ENCODE measurements at regions not wholly inside any gene's neighbourhood (a gene's known extent, or its start where the extent isn't known, plus 50 kb on each side); places are given as distances from the start of the nearest gene placed in this dataset.

GRCh38 chr6:126091466-126091865 lies 105.1 kb downstream of the TRMT11 start:
- DNase-seq (ENCODE audit: low read depth) = no peak

DNA sequence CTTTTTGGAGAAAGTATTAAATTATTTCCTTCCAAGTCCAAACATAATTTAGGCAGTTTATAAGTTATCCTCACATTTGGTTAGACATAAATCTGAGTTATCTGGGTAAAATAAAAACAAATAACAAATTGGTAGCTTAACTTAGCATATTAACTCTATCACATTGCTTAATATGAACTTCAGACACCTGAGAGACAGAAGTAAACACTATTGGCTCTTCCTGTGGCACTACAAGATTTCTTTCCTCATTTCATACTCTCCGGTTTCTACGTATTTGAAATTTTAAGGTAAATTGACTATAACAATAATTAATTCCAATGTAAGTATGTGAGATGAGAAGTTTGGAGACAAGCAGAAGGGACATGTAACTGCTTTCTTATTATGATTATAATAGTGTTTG lies 106.8 kb downstream of the TRMT11 start:
- DNase-seq (ENCODE audit: low read depth) = no peak

DNA sequence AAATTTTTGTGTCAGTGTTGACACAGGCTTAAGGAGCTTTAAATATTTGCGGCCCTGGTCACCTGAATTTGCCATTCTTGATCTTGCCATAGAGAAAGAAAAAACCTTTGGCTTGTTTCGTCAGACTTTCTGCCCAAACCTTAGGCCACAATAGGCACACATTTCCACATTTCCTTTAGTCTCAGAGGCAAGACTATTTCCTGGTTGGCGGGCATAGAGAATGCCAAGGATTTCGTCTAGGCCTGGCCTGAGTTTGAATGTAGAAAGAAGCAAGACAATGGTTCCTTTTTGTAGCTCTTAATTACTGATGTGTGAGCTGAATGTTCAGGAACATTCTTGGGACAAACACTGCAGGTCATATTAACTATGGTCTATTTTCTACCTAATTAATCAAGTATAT lies 108.1 kb downstream of the TRMT11 start:
- DNase-seq (ENCODE audit: low read depth) = no peak

DNA sequence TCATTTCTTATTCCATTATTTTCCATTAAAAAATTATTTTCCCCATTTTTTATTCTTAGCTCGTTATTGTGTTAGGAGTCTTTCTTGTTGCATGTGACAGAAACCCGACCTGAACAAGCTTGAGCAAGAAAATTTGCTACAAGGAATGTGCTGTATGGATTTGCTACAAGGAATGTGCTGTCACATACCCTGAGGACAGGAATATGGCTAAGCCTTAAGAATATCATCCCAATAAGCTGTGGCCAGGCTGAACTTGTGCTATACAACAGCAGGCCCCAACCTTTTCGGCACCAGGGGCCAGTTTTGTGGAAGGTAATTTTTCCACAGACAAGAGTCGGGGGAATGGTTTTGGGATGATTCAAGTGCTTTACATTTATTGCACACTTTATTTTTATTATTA lies 114.0 kb downstream of the TRMT11 start:
- no peak for DNase-seq (ENCODE audit: low read depth)

DNA sequence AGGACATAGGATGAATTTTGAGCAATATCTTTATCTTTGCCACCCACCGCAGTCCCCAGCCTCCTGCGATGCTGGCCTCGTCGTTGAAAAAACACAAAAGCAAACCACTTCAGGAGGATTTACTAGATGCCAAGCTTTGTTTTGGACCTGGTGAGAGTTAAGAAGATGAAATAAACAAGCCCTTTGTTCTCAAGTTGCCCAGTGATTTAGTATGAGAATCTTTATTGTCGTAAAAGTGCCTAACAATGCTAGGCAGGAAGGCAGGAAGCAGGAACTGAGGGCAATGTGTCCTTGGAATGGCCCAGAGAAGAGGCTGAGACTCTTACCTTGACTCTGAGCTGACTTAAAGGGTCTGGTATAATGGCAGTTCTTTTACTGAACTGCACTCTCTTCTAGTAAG lies 116.0 kb downstream of the TRMT11 start:
- no peak for DNase-seq (ENCODE audit: low read depth)

DNA sequence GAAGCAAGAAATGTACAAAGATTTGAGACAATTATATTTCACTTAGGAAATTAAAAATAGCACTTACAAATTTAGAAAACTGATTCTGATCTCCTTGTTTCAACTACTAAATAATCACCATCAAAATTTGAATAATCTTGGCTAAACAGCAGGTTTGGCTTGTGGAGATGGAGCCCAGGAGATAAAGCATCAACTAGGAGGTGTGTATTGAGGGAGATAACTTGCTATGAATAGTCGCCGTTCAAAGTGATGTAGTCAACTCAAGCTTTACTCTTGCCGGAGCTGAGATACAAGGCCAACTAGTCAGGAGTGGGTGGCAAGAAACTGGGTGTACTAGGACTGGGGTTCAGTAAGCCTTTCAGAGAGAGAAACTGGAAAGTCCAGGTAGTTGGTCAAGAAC lies 117.7 kb downstream of the TRMT11 start:
- no peak for DNase-seq (ENCODE audit: low read depth)

DNA sequence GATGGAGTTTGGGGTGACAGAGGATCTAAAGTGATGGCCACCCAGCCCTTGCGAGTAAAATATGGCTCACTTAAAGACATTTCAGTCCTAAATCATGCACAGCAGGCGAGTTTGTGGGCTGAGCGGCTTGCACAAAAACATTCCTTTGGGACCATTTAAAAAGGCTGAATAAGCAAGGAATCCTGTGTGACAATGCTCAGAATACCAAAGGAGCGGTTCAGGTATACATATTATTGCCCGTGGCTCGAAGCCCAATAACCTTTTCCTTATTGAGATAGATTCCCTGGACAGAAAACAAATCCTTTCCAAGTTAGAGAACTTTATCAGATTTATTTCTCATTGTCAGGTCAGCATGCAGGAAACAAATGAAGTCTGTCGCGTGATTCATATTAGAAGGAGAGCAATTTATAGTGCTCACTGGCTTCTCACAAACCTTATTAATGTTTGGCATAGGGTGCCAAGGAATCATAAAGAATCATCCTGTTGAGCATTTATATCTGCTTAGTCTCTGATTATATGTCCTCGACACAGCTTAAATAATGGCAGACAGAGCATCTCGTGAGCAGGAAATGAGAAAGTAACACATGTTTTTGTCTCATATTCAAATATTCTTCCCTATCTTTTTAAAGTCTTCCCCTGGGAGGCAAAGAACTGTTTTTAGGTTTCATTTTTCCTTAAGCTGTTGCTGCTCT lies 121.3 kb downstream of the TRMT11 start:
- peak; percentile 6 for DNase-seq (ENCODE audit: low read depth)

DNA sequence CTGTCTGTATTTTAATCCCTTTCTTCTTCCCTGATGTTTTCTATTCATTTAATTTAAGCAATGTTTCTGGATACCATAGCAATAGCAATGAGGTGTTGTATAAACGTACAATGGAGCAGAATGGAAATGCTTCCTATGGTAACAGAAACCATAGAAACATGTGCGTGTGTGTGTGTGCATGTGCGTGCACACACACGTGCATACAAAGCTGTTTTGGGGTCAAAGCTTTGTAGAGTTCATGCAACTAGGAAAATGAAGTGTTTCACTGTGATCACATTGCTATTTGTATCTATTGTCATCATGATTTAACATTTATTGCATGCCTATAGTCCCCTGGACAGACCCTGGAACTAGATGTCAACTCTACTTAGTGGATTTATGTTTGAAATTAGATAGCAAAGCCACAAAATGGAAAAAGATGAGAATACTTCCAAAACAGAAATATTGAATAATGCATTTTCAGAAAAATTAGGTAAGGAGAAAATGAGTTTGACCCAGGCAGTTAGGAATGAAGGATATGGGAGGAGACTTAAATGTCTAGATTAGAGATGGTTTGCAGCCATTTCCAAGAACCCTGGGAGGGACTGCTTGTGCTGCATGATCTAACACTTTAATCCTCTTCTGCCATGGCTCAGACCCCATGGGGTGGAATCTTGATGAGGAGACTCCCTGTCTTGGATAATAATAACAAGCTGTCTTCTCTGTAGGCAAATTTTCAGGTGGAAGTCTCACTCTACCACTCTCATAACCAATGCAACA lies 124.4 kb downstream of the TRMT11 start:
- DNase-seq (ENCODE audit: low read depth) = no peak

GRCh38 chr6:126111327-126111726 lies 125.0 kb downstream of the TRMT11 start:
- no peak for DNase-seq (ENCODE audit: low read depth)

DNA sequence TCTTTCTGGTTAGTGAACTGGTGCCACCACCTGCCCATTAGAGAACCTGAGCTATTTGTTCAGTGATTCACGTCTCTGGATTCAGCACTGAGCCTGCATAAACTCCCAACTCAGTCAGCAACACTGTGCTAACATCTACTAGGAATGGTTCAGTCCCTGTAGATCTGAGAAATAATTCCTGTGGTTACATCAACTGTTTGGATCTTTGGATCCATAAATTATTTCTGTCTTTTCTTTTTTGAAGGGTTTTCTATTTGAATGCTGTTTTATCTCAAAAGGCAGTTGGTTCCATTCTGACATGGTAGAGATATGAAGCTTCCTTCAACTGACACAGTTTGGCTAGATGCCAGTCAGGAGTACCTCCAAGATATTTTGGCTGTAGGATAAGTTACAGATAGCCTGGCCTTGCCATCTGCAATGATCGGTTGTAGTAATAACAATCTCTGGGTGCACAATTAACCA lies 125.9 kb downstream of the TRMT11 start:
- peak; percentile 48 for DNase-seq (ENCODE audit: low read depth)

GRCh38 chr6:126113261-126113660 lies 126.9 kb downstream of the TRMT11 start:
- DNase-seq (ENCODE audit: low read depth) = no peak

- DNase-seq (ENCODE audit: low read depth) = no peak
Measured at GRCh38 chr6:126117251-126117650, 130.9 kb downstream of the TRMT11 start.

DNA sequence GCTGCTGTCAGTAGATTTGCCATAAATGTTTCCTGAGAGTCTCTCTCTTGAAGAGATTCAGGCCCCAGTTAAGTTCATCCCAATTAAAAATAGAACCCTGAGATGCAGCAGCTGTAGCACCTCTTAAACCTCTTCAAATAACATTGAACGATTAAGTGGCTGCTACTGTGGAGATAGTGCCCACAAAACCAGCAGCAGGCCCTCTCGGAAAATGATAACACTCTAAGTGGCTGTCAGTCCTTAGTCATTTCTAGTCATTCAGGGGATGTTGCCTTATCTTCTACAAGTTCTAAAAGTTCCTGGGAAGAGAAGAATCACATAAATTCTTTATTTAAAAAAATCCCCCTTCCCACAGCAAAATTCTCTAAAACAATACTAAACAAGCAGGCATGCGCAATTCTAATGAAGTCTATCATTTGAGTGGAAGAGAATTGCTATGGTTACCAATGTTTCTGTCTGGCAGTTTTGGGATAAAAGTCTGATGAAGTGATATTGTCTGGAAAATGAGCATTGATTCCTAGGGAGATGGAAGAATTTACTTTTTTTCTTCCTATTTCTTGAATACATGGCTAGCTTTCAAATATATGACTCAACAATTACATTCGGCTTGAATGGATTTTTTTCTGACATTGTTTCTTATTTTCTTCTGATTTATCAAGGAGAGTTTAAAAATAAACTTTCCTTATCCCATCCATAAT lies 131.9 kb downstream of the TRMT11 start:
- DNase-seq (ENCODE audit: low read depth) = peak; percentile 76

GRCh38 chr6:126118936-126119335 lies 132.6 kb downstream of the TRMT11 start:
- no peak for DNase-seq (ENCODE audit: low read depth)

- no peak for DNase-seq (ENCODE audit: low read depth)
Measured at GRCh38 chr6:126123226-126123625, 136.9 kb downstream of the TRMT11 start.

DNA sequence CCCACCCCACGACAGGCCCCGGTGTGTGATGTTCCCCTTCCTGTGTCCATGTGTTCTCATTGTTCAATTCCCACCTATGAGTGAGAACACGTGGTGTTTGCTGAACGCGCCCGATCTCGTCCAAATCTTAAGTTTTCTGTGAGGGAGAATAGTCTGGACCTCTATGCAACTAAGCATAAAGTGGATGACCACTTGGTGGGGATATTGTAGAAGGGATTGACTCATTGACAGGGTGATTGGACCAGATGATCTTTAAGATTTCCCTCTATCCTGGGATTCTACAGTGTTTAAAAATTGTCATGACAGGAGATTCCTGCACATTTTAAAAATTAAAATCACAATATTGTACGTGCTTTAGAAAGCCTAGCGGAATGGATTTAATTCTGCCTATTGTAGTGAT lies 141.3 kb downstream of the TRMT11 start:
- DNase-seq (ENCODE audit: low read depth) = no peak

DNA sequence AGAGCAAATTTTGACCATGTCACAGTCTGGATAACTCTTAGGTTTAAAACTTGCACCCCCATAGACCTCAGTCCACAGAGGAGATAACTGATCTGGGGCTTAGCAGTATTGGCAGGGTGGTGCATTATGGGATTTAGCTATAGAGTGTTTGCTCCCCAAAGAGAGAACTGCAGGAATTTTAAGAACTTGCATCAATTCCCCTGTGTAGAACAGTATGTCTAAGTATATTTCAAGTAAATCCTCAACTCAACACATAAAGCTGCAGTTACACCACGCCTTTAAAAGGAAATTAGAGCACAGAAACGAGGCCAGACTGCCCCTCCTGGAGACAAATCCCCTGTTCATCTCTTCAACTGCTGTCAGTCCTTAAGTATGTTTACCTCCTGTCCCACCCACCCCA lies 144.9 kb downstream of the TRMT11 start:
- DNase-seq (ENCODE audit: low read depth) = no peak

DNA sequence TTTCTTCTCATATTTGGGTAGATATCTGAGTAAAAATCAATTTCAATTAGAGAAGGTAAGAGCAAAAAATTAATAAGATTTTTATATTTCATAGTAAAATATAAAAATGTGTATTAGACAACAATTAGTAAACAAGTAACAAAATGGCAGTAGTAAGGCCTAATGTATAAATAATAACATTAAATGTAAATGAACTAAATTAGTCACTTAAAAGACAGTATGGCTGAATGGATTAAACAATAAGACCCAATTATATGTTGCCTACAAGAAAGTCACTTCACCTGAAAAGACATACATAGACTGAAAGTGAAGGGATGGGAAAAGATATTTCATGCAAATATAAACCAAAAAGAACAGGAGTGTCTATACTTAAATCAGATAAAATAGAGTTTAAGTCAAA lies 147.6 kb downstream of the TRMT11 start:
- DNase-seq (ENCODE audit: low read depth) = no peak

DNA sequence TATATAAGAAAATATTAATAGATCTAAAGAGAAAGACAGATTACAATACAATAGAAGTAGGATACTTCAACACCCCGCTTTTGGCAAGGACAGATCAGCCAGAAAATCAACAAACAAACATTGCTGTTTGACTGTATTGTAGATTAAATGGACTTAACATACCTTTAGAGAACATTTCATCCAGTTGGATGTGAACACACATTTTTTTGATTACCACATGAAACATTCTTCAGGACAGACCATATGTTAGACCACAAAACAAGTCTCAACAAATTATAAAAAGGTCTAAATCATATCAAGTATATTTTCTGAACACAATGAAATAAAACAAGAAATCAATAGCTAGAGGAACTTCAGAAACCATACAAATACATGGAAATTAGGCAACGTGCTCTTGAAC lies 148.2 kb downstream of the TRMT11 start:
- no peak for DNase-seq (ENCODE audit: low read depth)

DNA sequence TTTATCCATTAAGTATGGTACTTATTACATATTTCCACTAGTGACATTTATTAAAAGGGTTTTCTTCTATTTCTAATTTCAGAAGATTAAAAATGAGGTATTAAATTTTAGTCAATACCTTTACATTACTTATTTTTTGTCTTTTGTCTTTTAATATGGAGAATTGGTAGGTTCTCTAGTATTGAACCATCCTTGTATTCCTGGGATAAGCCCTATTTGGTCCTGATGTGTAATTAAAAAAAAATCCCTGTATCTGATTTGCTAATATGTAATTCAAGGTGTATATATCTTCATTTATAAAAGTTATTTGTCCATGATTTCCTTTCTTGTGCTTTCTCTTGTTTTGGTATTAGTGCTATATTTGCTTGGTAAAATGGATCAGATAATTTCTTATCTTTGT lies 153.7 kb downstream of the TRMT11 start:
- no peak for DNase-seq (ENCODE audit: low read depth)

- DNase-seq (ENCODE audit: low read depth) = no peak
Measured at GRCh38 chr6:126143761-126144251, 157.5 kb downstream of the TRMT11 start.

GRCh38 chr6:126145351-126145750 lies 159.0 kb downstream of the TRMT11 start:
- DNase-seq (ENCODE audit: low read depth) = no peak

All from myocyte (in vitro differentiated cells).